Mesenchymal stem cell (in vitro differentiated cells and primary cell): ENCODE measurements at regions not wholly inside any gene's neighbourhood (a gene's known extent, or its start where the extent isn't known, plus 50 kb on each side); places are given as distances from the start of the nearest gene placed in this dataset.

Source experiments
- DNase-seq: peaks from one replicate; pipeline ENCODE4 v3.0.0-alpha.2; 2013
- H2AFZ ChIP-seq: one replicate; pipeline ENCODE4 v1.6.1; 2013; ENCODE audit warnings: low read depth, mild to moderate bottlenecking, control low read depth, inconsistent platforms, low read length, moderate library complexity
- H2AK5ac ChIP-seq: 2 replicates; pipeline ENCODE4 v1.6.1; 2013; ENCODE audit warnings: low read length, moderate library complexity, mild to moderate bottlenecking, inconsistent platforms; ENCODE audit not compliant: severe bottlenecking
- H2BK120ac ChIP-seq: one replicate; pipeline ENCODE4 v1.6.1; 2013; ENCODE audit warnings: low read depth, mild to moderate bottlenecking, inconsistent platforms, low read length, moderate library complexity
- H2BK12ac ChIP-seq, 2 experiments: one replicate each; pipeline ENCODE4 v1.6.1; 2013; ENCODE audit warnings: inconsistent platforms in 2 of 2, low read length in 2 of 2, mild to moderate bottlenecking in 2 of 2, moderate library complexity in 2 of 2, control low read depth in 1 of 2
- H2BK15ac ChIP-seq: one replicate; pipeline ENCODE4 v1.6.1; 2013; ENCODE audit warnings: mild to moderate bottlenecking, low read depth, inconsistent platforms; ENCODE audit not compliant: poor library complexity, severe bottlenecking
- H2BK5ac ChIP-seq: 2 replicates; pipeline ENCODE4 v1.6.1; 2013; ENCODE audit warnings: low read depth, mild to moderate bottlenecking, low read length, control low read depth, inconsistent platforms; ENCODE audit not compliant: poor library complexity, severe bottlenecking
- H3K14ac ChIP-seq, 2 experiments: one replicate each; pipeline ENCODE4 v1.6.1; 2013; ENCODE audit warnings: inconsistent platforms in 2 of 2, low read length in 2 of 2, control low read depth in 1 of 2, mild to moderate bottlenecking in 1 of 2, moderate library complexity in 1 of 2
- H3K18ac ChIP-seq, 2 experiments: one replicate each; pipeline ENCODE4 v1.6.1; 2013; ENCODE audit warnings: inconsistent platforms in 2 of 2, low read length in 2 of 2, control low read depth in 1 of 2, low read depth in 1 of 2, mild to moderate bottlenecking in 1 of 2
- H3K23ac ChIP-seq, 2 experiments: one replicate each; pipeline ENCODE4 v1.6.1; 2013; ENCODE audit warnings: inconsistent platforms in 2 of 2, low read length in 2 of 2, mild to moderate bottlenecking in 2 of 2, moderate library complexity in 2 of 2, control low read depth in 1 of 2
- H3K27ac ChIP-seq: 2 replicates; pipeline ENCODE4 v1.5.1; 2013; ENCODE audit warnings: mild to moderate bottlenecking, moderate library complexity, low read length, control low read depth, inconsistent platforms; ENCODE audit not compliant: poor library complexity, severe bottlenecking
- H3K27me3 ChIP-seq, 2 experiments: 2 replicates each; pipeline versions ENCODE4 v1.6.1 to v1.7.0; 2013; ENCODE audit warnings: low read length in 2 of 2, mild to moderate bottlenecking in 2 of 2, moderate library complexity in 2 of 2, control low read depth in 1 of 2, inconsistent platforms in 1 of 2; ENCODE audit not compliant: control insufficient read depth in 1 of 2, insufficient read depth in 1 of 2
- H3K36me3 ChIP-seq, 2 experiments: 2 replicates each; pipeline versions ENCODE4 v1.6.1 to v1.7.0; 2013; ENCODE audit warnings: low read length in 2 of 2, control low read depth in 1 of 2, inconsistent platforms in 1 of 2, low read depth in 1 of 2, mild to moderate bottlenecking in 1 of 2; ENCODE audit not compliant: insufficient read depth in 2 of 2, control insufficient read depth in 1 of 2
- H3K4ac ChIP-seq, 2 experiments: one replicate each; pipeline ENCODE4 v1.6.1; 2013; ENCODE audit warnings: inconsistent platforms in 2 of 2, low read length in 2 of 2, mild to moderate bottlenecking in 2 of 2, moderate library complexity in 2 of 2, control low read depth in 1 of 2, low read depth in 1 of 2
- H3K4me1 ChIP-seq: 2 replicates; pipeline ENCODE4 v1.6.1; 2013; ENCODE audit warnings: low read depth, low read length, control low read depth; ENCODE audit not compliant: control insufficient read depth, insufficient read depth
- H3K4me2 ChIP-seq: 2 replicates; pipeline ENCODE4 v1.6.1; 2013; ENCODE audit warnings: low read length, mild to moderate bottlenecking, inconsistent platforms; ENCODE audit not compliant: poor library complexity, severe bottlenecking
- H3K4me3 ChIP-seq, 2 experiments: 2 replicates each; pipeline versions ENCODE4 v1.5.1 to v1.7.0; 2013; ENCODE audit warnings: low read length in 2 of 2, mild to moderate bottlenecking in 2 of 2, control low read depth in 1 of 2, low read depth in 1 of 2; ENCODE audit not compliant: insufficient read depth in 1 of 2
- H3K79me1 ChIP-seq: replicated peaks from 2 replicates; pipeline ENCODE4 v1.6.1; 2013; ENCODE audit warnings: mild to moderate bottlenecking, control low read depth, low read length, inconsistent platforms; ENCODE audit not compliant: poor library complexity, severe bottlenecking
- H3K9ac ChIP-seq: 2 replicates; pipeline ENCODE4 v1.7.0; 2013; ENCODE audit warnings: mild to moderate bottlenecking, low read length, moderate library complexity
- H3K9me3 ChIP-seq: 2 replicates; pipeline ENCODE4 v1.7.0; 2013; ENCODE audit warnings: mild to moderate bottlenecking, low read length; ENCODE audit not compliant: control insufficient read depth
- H4K8ac ChIP-seq: one replicate; pipeline ENCODE4 v1.6.1; 2013; ENCODE audit warnings: inconsistent platforms, mild to moderate bottlenecking, low read length, moderate library complexity
- H4K91ac ChIP-seq: one replicate; pipeline ENCODE4 v1.6.1; 2013; ENCODE audit warnings: mild to moderate bottlenecking, low read length, inconsistent platforms
- whole genome bisulfite sequencing: methylation state at CpG from one replicate; pipeline ENCODE4 v1.1.7; 2013; ENCODE audit warnings: mixed read lengths; 5-methylcytosine and 5-hydroxymethylcytosine counted together

GRCh38 chr3:59555593-59556315, 505.9 kb upstream of the CFAP20DC start:
- no peaks in the 10 kb centered on the region for H3K79me1 ChIP-seq
- no peak overlapping the region for H3K27ac ChIP-seq
- peak overlapping the region in 1 of 2 experiments; percentile 45 for H2BK12ac ChIP-seq
- no peak overlapping the region for H4K8ac ChIP-seq
- H3K4me1 ChIP-seq: peaks cover 3% of the 10 kb centered on the region
- no peak overlapping the region for H2BK5ac ChIP-seq
- no peak overlapping the region for H2AFZ ChIP-seq
- H3K18ac ChIP-seq: no peak overlapping the region
- H3K36me3 ChIP-seq: no peaks in the 10 kb centered on the region
- 66% methylated on average over 6 of the region's 6 CpGs for WGBS
- no peak for DNase-seq
- H3K9me3 ChIP-seq: no peaks in the 10 kb centered on the region
- H3K27me3 ChIP-seq: no peaks in the 10 kb centered on the region
- no peak overlapping the region for H2BK15ac ChIP-seq
- no peak overlapping the region for H3K4ac ChIP-seq
- H4K91ac ChIP-seq: no peak overlapping the region
- no peak overlapping the region for H3K4me3 ChIP-seq
- H3K4me2 ChIP-seq: no peak overlapping the region
- H3K14ac ChIP-seq: no peak overlapping the region
- H3K9ac ChIP-seq: no peak overlapping the region
- H3K23ac ChIP-seq: no peak overlapping the region
- H2BK120ac ChIP-seq: no peak overlapping the region
- H2AK5ac ChIP-seq: no peak overlapping the region

DNA sequence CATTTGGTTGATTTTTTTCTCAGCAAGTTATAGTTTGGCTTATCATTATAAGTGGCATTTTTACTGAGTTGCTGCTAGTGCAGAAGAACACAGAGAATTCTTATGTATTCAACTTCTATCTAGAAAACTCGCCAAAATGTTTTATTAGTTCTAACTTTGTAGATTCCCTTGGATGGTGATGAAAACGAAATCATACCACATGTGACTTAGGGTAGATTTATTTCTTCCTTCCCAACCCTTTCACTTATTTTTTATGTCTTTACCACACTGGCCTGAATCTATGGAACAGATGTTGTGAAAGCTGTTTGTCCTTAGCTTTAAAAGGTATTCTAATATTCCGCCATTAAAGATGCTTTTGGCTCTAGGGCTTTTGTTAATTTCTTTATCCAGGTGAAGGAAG, 503.3 kb upstream of the CFAP20DC start:
- H3K36me3 ChIP-seq: no peaks in the 10 kb centered on the region
- H3K4me1 ChIP-seq: no peaks in the 10 kb centered on the region
- no peak overlapping the region for H3K18ac ChIP-seq
- H4K8ac ChIP-seq: no peak overlapping the region
- H3K79me1 ChIP-seq: no peaks in the 10 kb centered on the region
- H4K91ac ChIP-seq: no peak overlapping the region
- H3K4me3 ChIP-seq: no peak overlapping the region
- H3K27me3 ChIP-seq: no peaks in the 10 kb centered on the region
- WGBS: 88% methylated on average over 1 of the region's 3 CpGs
- H3K4ac ChIP-seq: no peak overlapping the region
- no peak overlapping the region for H2BK120ac ChIP-seq
- H2BK5ac ChIP-seq: no peak overlapping the region
- H3K9me3 ChIP-seq: no peaks in the 10 kb centered on the region
- H3K23ac ChIP-seq: no peak overlapping the region
- H3K14ac ChIP-seq: no peak overlapping the region
- H2BK12ac ChIP-seq: no peak overlapping the region
- no peak overlapping the region for H2AK5ac ChIP-seq
- DNase-seq: no peak
- H3K4me2 ChIP-seq: no peak overlapping the region
- no peak overlapping the region for H2AFZ ChIP-seq
- H3K9ac ChIP-seq: no peak overlapping the region
- H3K27ac ChIP-seq: no peak overlapping the region
- no peak overlapping the region for H2BK15ac ChIP-seq

- H2BK5ac ChIP-seq: no peak overlapping the region
- no peaks in the 10 kb centered on the region for H3K36me3 ChIP-seq
- 84% methylated on average over 3 of the region's 4 CpGs for WGBS
Measured at GRCh38 chr3:59551834-59552233, 502.0 kb upstream of the CFAP20DC start.

DNA sequence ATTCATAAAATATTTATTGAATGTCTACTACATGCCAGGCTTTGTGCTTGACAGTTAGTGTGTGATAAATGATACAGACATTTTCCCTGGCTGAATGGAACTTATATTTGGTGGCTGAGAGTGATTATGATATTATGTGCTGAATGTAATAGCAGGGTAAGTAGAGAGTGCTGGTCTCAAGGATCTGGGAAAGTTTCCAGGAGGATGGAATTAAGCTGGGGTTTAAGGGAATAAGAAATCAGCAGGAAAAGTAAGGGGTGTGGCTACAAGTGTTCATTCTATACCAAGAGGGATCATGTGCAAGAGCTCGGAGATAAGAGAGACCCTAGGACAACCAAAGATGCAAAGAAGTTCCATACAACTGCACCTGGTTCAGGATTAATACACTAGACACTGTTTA, 500.1 kb upstream of the CFAP20DC start:
- WGBS: 100% methylated on average over 1 of the region's 1 CpG
- Histone ChIP-seq H4K8ac (no peak overlapping the region), H3K9me3 (no peaks in the 10 kb centered on the region), H3K27ac (no peak overlapping the region), H3K23ac (no peak overlapping the region), H3K36me3 (no peaks in the 10 kb centered on the region), H2BK12ac (no peak overlapping the region), H2BK120ac (no peak overlapping the region), H3K9ac (no peak overlapping the region), H2BK5ac (no peak overlapping the region), H3K14ac (no peak overlapping the region), H2AFZ (no peak overlapping the region), H3K4me3 (no peak overlapping the region), H3K79me1 (no peaks in the 10 kb centered on the region), H3K27me3 (no peaks in the 10 kb centered on the region), H2BK15ac (no peak overlapping the region), H3K4me1 (no peaks in the 10 kb centered on the region), H3K4me2 (no peak overlapping the region), H3K4ac (no peak overlapping the region), H3K18ac (no peak overlapping the region), H4K91ac (no peak overlapping the region), H2AK5ac (no peak overlapping the region)
- no peak for DNase-seq

More at GRCh38 chr3:59551834-59552233, 502.0 kb upstream of the CFAP20DC start:
- H2BK15ac ChIP-seq: no peak overlapping the region
- no peak overlapping the region for H3K9ac ChIP-seq
- no peak overlapping the region for H3K4me3 ChIP-seq
- no peak overlapping the region for H3K4ac ChIP-seq
- H3K9me3 ChIP-seq: no peaks in the 10 kb centered on the region
- no peak overlapping the region for H2BK120ac ChIP-seq
- no peak overlapping the region for H3K4me2 ChIP-seq
- no peaks in the 10 kb centered on the region for H3K79me1 ChIP-seq
- no peak overlapping the region for H3K18ac ChIP-seq
- no peaks in the 10 kb centered on the region for H3K4me1 ChIP-seq
- H2BK12ac ChIP-seq: no peak overlapping the region
- H3K23ac ChIP-seq: no peak overlapping the region
- no peak overlapping the region for H3K14ac ChIP-seq
- no peak overlapping the region for H2AFZ ChIP-seq
- no peak for DNase-seq
- H3K27me3 ChIP-seq: no peaks in the 10 kb centered on the region
- no peak overlapping the region for H4K91ac ChIP-seq
- H2AK5ac ChIP-seq: no peak overlapping the region
- no peak overlapping the region for H4K8ac ChIP-seq
- H3K27ac ChIP-seq: no peak overlapping the region
